ENCODE measurements at regions not wholly inside any gene's neighbourhood (a gene's known extent, or its start where the extent isn't known, plus 50 kb on each side); places are given as distances from the start of the nearest gene placed in this dataset.
"Not testable (repeated sequence)": the region's sequence is repeated elsewhere in the genome, so short reads cannot be mapped to it uniquely, and the experiment has no call there.

DNA sequence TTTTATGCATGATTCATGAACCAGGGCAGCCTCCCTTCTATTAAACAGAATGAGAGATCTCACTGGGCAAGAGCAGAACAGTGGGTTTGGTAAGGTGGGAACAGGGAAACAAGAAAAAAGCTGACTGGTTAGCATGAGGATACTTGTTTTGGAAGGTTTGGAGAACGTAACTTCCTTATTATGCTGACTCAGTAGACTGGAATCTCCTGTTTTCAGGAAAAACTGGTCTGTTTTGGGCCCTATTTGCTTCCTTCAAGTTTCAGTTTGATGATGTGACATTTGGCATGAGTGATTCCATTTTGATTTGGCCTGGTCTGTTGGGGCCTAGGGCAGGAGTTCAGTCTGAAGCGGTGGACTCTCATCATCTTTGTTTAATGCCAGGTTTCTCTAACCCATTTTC lies 172.0 kb downstream of the MYLK4 start:
- Histone ChIP-seq H3K27me3 (ENCODE audit: low read length) (0 out of 2 replicates have a peak, but pooled peaks cover 3% of the 10 kb centered on the region), H3K9ac (ENCODE audit: low read length) (no peak overlapping the region), H3K4me3 (ENCODE audit: insufficient read depth, low read length, poor library complexity, severe bottlenecking) (no peak overlapping the region), H4K20me1 (ENCODE audit: low read depth, low read length) (no peaks in the 10 kb centered on the region), H3K4me2 (ENCODE audit: low read depth, low read length, poor library complexity, severe bottlenecking) (no peak overlapping the region), H2AFZ (ENCODE audit: low read depth, low read length, severe bottlenecking) (no peak overlapping the region), H3K9me2 (replicated peaks; ENCODE audit: insufficient read depth, low read length) (no peaks in the 10 kb centered on the region), H3K27ac (ENCODE audit: low read depth, low read length) (no peak overlapping the region), H3K9me3 (ENCODE audit: insufficient read depth, low read length) (no peaks in the 10 kb centered on the region), H3K36me3 (ENCODE audit: low read length) (no peaks in the 10 kb centered on the region), H3K79me2 (ENCODE audit: insufficient read depth, low read length) (no peaks in the 10 kb centered on the region), H3F3A (ENCODE audit: insufficient read depth) (no peaks in the 10 kb centered on the region)
- TF ChIP-seq, protein P1, sequence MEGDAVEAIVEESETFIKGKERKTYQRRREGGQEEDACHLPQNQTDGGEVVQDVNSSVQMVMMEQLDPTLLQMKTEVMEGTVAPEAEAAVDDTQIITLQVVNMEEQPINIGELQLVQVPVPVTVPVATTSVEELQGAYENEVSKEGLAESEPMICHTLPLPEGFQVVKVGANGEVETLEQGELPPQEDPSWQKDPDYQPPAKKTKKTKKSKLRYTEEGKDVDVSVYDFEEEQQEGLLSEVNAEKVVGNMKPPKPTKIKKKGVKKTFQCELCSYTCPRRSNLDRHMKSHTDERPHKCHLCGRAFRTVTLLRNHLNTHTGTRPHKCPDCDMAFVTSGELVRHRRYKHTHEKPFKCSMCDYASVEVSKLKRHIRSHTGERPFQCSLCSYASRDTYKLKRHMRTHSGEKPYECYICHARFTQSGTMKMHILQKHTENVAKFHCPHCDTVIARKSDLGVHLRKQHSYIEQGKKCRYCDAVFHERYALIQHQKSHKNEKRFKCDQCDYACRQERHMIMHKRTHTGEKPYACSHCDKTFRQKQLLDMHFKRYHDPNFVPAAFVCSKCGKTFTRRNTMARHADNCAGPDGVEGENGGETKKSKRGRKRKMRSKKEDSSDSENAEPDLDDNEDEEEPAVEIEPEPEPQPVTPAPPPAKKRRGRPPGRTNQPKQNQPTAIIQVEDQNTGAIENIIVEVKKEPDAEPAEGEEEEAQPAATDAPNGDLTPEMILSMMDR (IDR thresholded peaks at IDR 0.05; ENCODE audit: insufficient read depth, low read length, poor library complexity, severe bottlenecking): no peak
- no peak for TF ChIP-seq EZH2phosphoT487 (conservative IDR thresholded peaks at IDR 0.05; ENCODE audit: low read length)

DNA sequence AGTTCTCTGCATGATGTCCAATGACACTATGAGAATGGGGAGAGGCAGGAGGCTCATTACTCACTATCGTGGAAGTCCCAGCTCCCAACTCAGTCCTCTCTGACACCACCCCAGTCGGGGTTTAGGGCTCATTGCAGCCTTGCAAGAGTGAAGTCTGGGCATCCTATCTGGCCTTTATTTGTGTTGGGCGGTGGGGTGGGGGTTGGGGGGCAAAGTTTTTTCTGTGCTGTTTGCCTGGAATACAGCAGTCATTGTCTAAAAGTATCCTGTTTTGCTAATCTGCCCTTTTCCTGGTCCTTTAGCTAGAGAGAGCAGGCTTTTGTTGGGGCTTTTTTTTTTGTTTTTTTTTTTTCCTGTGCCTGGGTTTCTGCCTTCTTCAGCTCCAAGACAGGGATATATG lies 174.2 kb downstream of the MYLK4 start:
- H3K9ac ChIP-seq (ENCODE audit: low read length): no peak overlapping the region
- no peak overlapping the region for H3K27ac ChIP-seq (ENCODE audit: low read depth, low read length)
- H3K4me2 ChIP-seq (ENCODE audit: low read depth, low read length, poor library complexity, severe bottlenecking): no peak overlapping the region
- H3K36me3 ChIP-seq (ENCODE audit: low read length): no peaks in the 10 kb centered on the region
- no peaks in the 10 kb centered on the region for H3K9me2 ChIP-seq (replicated peaks; ENCODE audit: insufficient read depth, low read length)
- H3K27me3 ChIP-seq (ENCODE audit: low read length): 0 out of 2 replicates have a peak, but pooled peaks cover 3% of the 10 kb centered on the region
- no peaks in the 10 kb centered on the region for H3K79me2 ChIP-seq (ENCODE audit: insufficient read depth, low read length)
- no peak overlapping the region for H3K4me3 ChIP-seq (ENCODE audit: insufficient read depth, low read length, poor library complexity, severe bottlenecking)
- no peaks in the 10 kb centered on the region for H3K9me3 ChIP-seq (ENCODE audit: insufficient read depth, low read length)
- no peak overlapping the region for H2AFZ ChIP-seq (ENCODE audit: low read depth, low read length, severe bottlenecking)
- TF ChIP-seq, protein P1 (IDR thresholded peaks at IDR 0.05; ENCODE audit: insufficient read depth, low read length, poor library complexity, severe bottlenecking): no peak
- no peak for TF ChIP-seq EZH2phosphoT487 (conservative IDR thresholded peaks at IDR 0.05; ENCODE audit: low read length)
- H4K20me1 ChIP-seq (ENCODE audit: low read depth, low read length): no peaks in the 10 kb centered on the region
- no peaks in the 10 kb centered on the region for H3F3A ChIP-seq (ENCODE audit: insufficient read depth)

GRCh38 chr6:2575236-2575635 lies 175.5 kb downstream of the MYLK4 start:
- TF ChIP-seq EZH2phosphoT487 (conservative IDR thresholded peaks at IDR 0.05; ENCODE audit: low read length): no peak
- no peaks in the 10 kb centered on the region for H3K79me2 ChIP-seq (ENCODE audit: insufficient read depth, low read length)

DNA sequence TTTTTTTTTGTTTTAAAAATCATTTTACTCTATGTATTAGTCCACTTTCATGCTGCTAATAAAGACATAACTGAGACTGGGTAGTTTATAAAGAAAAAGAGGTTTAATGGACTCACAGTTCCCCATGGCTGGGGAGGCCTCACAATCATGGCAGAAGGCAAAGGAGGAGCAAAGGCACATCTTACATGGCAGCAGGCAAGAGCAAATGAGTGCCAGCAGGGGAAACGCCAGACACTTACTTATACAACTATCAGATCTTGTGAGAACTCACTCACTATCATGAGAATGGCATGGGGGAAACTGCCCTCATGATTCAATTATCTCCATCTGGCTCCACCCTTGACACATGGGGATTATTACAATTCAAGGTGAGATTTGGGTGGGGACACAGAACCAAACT lies 181.3 kb downstream of the MYLK4 start:
- H3K27me3 ChIP-seq (ENCODE audit: low read length); H3K79me2 ChIP-seq (ENCODE audit: insufficient read depth, low read length); H3K36me3 ChIP-seq (ENCODE audit: low read length); H3K9me2 ChIP-seq (replicated peaks; ENCODE audit: insufficient read depth, low read length); H4K20me1 ChIP-seq (ENCODE audit: low read depth, low read length); H2AFZ ChIP-seq (ENCODE audit: low read depth, low read length, severe bottlenecking); H3K9ac ChIP-seq (ENCODE audit: low read length); H3K4me3 ChIP-seq (ENCODE audit: insufficient read depth, low read length, poor library complexity, severe bottlenecking); H3K9me3 ChIP-seq (ENCODE audit: insufficient read depth, low read length); H3F3A ChIP-seq (ENCODE audit: insufficient read depth); H3K4me2 ChIP-seq (ENCODE audit: low read depth, low read length, poor library complexity, severe bottlenecking); H3K27ac ChIP-seq (ENCODE audit: low read depth, low read length): not testable (repeated sequence)

More at GRCh38 chr6:2575236-2575635, 175.5 kb downstream of the MYLK4 start:
- Histone ChIP-seq H2AFZ (ENCODE audit: low read depth, low read length, severe bottlenecking) (no peak overlapping the region), H3K27ac (ENCODE audit: low read depth, low read length) (no peak overlapping the region), H3K27me3 (ENCODE audit: low read length) (0 out of 2 replicates have a peak, but pooled peaks cover 3% of the 10 kb centered on the region), H3K9me2 (replicated peaks; ENCODE audit: insufficient read depth, low read length) (no peaks in the 10 kb centered on the region), H4K20me1 (ENCODE audit: low read depth, low read length) (no peaks in the 10 kb centered on the region), H3K9ac (ENCODE audit: low read length) (no peak overlapping the region), H3K4me3 (ENCODE audit: insufficient read depth, low read length, poor library complexity, severe bottlenecking) (no peak overlapping the region), H3F3A (ENCODE audit: insufficient read depth) (no peaks in the 10 kb centered on the region), H3K9me3 (ENCODE audit: insufficient read depth, low read length) (no peaks in the 10 kb centered on the region), H3K36me3 (ENCODE audit: low read length) (no peaks in the 10 kb centered on the region), H3K4me2 (ENCODE audit: low read depth, low read length, poor library complexity, severe bottlenecking) (no peak overlapping the region)

All from SU-DHL-6 (cell line).